Prostate gland (tissue), 2 donors: ENCODE measurements at regions not wholly inside any gene's neighbourhood (a gene's known extent, or its start where the extent isn't known, plus 50 kb on each side); places are given as distances from the start of the nearest gene placed in this dataset.

Experiments used
- DNase-seq: peaks from one replicate; pipeline ENCODE4 v3.0.0-alpha.2; 2019; ENCODE audit warnings: low spot score
- H3K27ac ChIP-seq, 2 donors: fragments of 200-600 bp; sonication (generic); 2 replicates each; pipeline ENCODE4 v1.5.1; 2017 to 2019
- H3K27me3 ChIP-seq: fragments of 200-600 bp; sonication (generic); replicated peaks from 2 replicates; pipeline ENCODE4 v1.5.1; 2019; ENCODE audit not compliant: insufficient read depth
- H3K36me3 ChIP-seq, 2 donors: fragments of 200-600 bp; sonication (generic); 1 replicate in 1 of 2; 2 replicates in 1 of 2; pipeline versions ENCODE4 v1.5.1 to v1.8.1; 2017 to 2019
- H3K4me1 ChIP-seq: fragments of 200-600 bp; sonication (generic); replicated peaks from 2 replicates; pipeline ENCODE4 v1.5.1; 2019
- H3K4me3 ChIP-seq, 2 donors: fragments of 200-600 bp; sonication (generic); 2 replicates each; pipeline ENCODE4 v1.5.1; 2017 to 2019
- H3K9me3 ChIP-seq: fragments of 200-600 bp; sonication (generic); 2 replicates; pipeline ENCODE4 v1.5.1; 2017
- CTCF ChIP-seq, 4 experiments: fragments of 200-600 bp in 2 of 4; fragments of 450-650 bp in 2 of 4; sonication (generic) in 2 of 4; IDR thresholded peaks; 1 replicate in 3 of 4; 2 replicates in 1 of 4; pipeline ENCODE4 v1.5.1; 2016 to 2019; ENCODE audit warnings: antibody characterized with exemption in 4 of 4, mild to moderate bottlenecking in 2 of 4, moderate library complexity in 2 of 4
- POLR2A ChIP-seq: fragments of 450-650 bp; IDR thresholded peaks from one replicate; pipeline ENCODE4 v1.6.1; 2016; ENCODE audit warnings: antibody characterized with exemption, mild to moderate bottlenecking
- POLR2AphosphoS5 ChIP-seq: sonication (generic); formaldehyde crosslinking; IDR thresholded peaks from one replicate; pipeline ENCODE4 v1.6.1; 2017; ENCODE audit warnings: antibody characterized with exemption
- WGBS: methylation state at CpG from one replicate; pipeline ENCODE4 v1.1.5; 2018; 5-methylcytosine and 5-hydroxymethylcytosine counted together
- intact Hi-C: fragments of 100-400 bp; cut with DNase I; formaldehyde crosslinking; loops from one replicate; pipeline ENCODE4 v1.14.2; 2022

DNA sequence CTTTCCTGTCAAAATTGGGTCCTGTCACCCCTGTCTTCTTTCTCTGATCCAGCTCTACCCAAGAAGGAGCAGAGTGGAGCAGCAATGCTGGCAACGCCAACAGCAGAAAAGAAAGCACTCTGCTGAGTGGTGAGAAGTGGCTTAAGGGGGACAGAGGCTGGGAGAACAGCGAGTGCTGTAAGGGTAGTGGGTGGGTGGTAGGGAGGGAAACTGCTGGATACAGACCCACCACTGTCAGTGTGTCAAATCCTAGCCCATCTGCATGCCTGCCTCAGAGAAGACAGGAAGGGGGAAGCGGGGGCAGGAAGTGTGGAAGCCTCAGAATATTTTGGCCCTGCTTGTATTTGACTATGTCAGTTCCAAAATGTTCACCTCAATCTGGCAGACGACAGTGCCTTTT, 170.4 kb upstream of the MAST4 start:
- TF ChIP-seq POLR2AphosphoS5 (no peak), CTCF (IDR thresholded peaks at IDR 0.05) (no peak), POLR2A (no peak)
- DNase-seq = no peak
- no peaks in the 10 kb centered on the region for H3K9me3 ChIP-seq
- no peaks in the 10 kb centered on the region for H3K4me1 ChIP-seq
- H3K27me3 ChIP-seq = no peaks in the 10 kb centered on the region
- H3K4me3 ChIP-seq = no peak overlapping the region
- H3K27ac ChIP-seq = no peak overlapping the region
- intact Hi-C loops = no loop called here
- no peaks in the 10 kb centered on the region for H3K36me3 ChIP-seq
- 51% methylated on average over 4 of the region's 4 CpGs for WGBS

DNA sequence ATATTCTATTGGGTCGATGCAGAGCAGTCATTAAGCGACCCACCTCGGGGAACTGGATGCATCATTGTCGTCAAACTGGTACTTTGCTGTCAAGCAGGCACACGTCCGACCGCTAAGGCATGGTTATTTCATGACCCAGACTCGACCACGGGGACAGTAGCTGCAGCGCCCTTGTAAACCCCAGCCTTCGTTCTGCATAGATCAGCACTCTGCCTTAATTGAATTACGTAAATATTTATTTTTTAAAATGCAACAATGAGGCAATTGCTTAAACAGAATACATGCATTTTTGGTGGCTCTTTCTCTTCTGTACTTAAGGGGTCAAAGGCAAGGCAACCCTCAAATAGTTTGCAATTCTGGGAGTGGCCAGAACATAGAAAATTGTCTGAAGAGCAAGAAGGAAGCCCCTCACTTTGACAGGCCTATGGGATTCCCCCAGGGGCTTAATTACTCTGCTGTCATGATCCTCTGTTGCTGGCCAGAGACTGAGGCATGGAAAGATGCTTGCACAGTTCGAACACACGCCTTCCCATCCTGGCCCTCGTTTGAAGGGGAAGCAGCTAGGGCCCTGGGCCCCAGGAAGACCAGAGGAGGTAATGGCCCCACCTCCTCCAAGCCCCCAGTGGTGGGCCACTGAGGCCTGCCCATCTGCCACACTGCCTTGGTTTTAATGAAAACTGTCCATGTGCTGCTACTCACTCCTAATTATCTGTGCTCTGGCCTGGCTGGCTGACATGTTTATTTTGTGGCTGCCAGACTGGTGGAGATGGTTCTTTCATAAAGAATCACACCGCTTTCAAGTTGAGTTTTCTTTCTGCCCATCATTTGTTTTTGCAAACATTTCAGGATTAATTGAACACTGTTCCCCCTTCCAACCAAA, 169.7 kb upstream of the MAST4 start:
- Histone ChIP-seq H3K4me1 (no peaks in the 10 kb centered on the region), H3K27me3 (no peaks in the 10 kb centered on the region), H3K9me3 (no peaks in the 10 kb centered on the region), H3K4me3 (no peak overlapping the region), H3K36me3 (no peaks in the 10 kb centered on the region), H3K27ac (no peak overlapping the region)
- no peak for TF ChIP-seq POLR2A
- no peak for TF ChIP-seq CTCF (IDR thresholded peaks at IDR 0.05)
- no peak for TF ChIP-seq POLR2AphosphoS5
- DNase-seq = no peak
- intact Hi-C loops = no loop called here
- WGBS = 61% methylated on average over 16 of the region's 16 CpGs

DNA sequence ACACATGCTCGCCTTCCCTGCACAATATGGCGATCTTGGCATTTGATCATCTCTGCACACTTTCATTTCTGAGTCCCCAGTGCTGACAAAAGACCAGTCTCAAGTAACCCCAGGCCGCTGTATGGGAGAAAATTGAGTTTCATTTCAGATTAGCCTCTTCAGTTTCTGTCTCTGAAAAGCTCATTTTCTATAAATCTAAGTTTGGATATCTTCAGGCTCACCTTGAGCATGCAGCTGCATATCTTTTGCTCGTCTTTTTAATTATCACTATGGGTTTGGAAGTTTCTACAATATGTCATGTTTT, 169.1 kb upstream of the MAST4 start:
- Histone ChIP-seq H3K4me1 (no peaks in the 10 kb centered on the region), H3K9me3 (no peaks in the 10 kb centered on the region), H3K4me3 (no peak overlapping the region), H3K36me3 (no peaks in the 10 kb centered on the region), H3K27ac (no peak overlapping the region), H3K27me3 (no peaks in the 10 kb centered on the region)
- 69% methylated on average over 4 of the region's 4 CpGs for WGBS
- intact Hi-C loops = no loop called here
- TF ChIP-seq POLR2A = no peak
- no peak for DNase-seq

GRCh38 chr5:66436721-66437120, 159.5 kb upstream of the MAST4 start:
- no peaks in the 10 kb centered on the region for H3K4me1 ChIP-seq
- DNase-seq = no peak
- no peak overlapping the region for H3K27ac ChIP-seq
- 84% methylated on average over 3 of the region's 3 CpGs for WGBS
- H3K9me3 ChIP-seq = no peaks in the 10 kb centered on the region
- no peak overlapping the region for H3K4me3 ChIP-seq
- intact Hi-C loops = no loop called here
- no peaks in the 10 kb centered on the region for H3K36me3 ChIP-seq
- no peak for TF ChIP-seq CTCF (IDR thresholded peaks at IDR 0.05)
- no peak for TF ChIP-seq POLR2AphosphoS5
- TF ChIP-seq POLR2A = no peak
- no peaks in the 10 kb centered on the region for H3K27me3 ChIP-seq

GRCh38 chr5:66438087-66438486, 158.1 kb upstream of the MAST4 start:
- no peaks in the 10 kb centered on the region for H3K4me1 ChIP-seq
- TF ChIP-seq CTCF (IDR thresholded peaks at IDR 0.05) (no peak), POLR2A (no peak), POLR2AphosphoS5 (no peak)
- H3K27ac ChIP-seq = no peak overlapping the region
- H3K9me3 ChIP-seq = no peaks in the 10 kb centered on the region
- H3K36me3 ChIP-seq = no peaks in the 10 kb centered on the region
- H3K27me3 ChIP-seq = no peaks in the 10 kb centered on the region
- WGBS = 93% methylated on average over 4 of the region's 4 CpGs
- H3K4me3 ChIP-seq = no peak overlapping the region
- no peak for DNase-seq
- intact Hi-C loops = no loop called here
